HG03442 (cell line): ENCODE measurements at regions not wholly inside any gene's neighbourhood (a gene's known extent, or its start where the extent isn't known, plus 50 kb on each side); places are given as distances from the start of the nearest gene placed in this dataset.
A peak's percentile ranks its signal among the peaks of the same experiment; 100 is the strongest.
"Not testable (repeated sequence)": the region's sequence is repeated elsewhere in the genome, so short reads cannot be mapped to it uniquely, and the experiment has no call there.

ENCODE experiments used
- ATAC-seq: cut with Tn5 transposase; IDR thresholded peaks from one replicate; pipeline ENCODE4 v1.9.1; 2021; ENCODE audit warnings: mild to moderate bottlenecking, moderate library complexity; ENCODE audit not compliant: unreplicated experiment

DNA sequence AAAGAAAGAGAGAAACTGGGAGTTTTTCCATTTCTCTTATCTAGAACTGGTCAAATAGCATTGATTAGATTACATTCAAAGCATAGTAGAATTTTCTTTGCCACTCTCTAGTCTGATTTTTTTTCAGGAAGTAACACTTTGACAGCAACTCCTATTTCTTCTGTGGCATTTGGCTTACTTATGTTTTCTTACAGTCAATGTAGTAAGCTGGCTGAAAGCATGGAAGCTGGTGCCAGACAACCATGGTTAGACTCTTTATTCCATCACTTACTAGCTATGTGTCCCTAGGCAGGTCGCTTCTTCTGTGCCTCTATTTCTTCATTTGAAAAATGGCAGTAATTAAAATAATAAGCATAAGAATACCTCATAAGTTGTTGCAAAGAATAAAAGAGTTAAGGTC lies 54.2 kb upstream of the OPRM1 start:
- no peak for ATAC-seq

- ATAC-seq: no peak
Measured at GRCh38 chr6:153980171-153980570, 58.9 kb upstream of the OPRM1 start.

GRCh38 chr6:153978911-153979548 lies 60.0 kb upstream of the OPRM1 start:
- not testable (repeated sequence) for ATAC-seq

GRCh38 chr6:153976921-153977693 lies 61.9 kb upstream of the OPRM1 start:
- ATAC-seq: peak; percentile 82

DNA sequence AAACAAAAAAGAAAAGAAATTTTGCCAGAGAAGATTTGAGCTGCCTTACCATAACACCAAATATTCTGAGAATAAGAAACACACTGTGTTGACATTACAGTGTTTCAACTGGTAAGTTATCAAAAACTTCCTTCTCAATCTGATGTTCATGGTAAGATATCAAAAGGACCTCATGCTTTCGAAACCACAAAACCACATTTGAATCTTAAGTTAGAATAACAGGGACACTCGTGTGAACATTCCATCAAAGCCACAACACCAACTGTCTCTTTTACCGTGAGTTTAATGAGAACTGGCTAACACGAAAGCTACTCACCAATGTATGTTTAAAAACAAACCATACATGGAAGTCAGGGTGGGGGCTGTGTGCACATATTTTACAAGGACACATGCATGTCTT lies 73.0 kb upstream of the OPRM1 start:
- no peak for ATAC-seq

GRCh38 chr6:153963352-153963751 lies 75.7 kb upstream of the OPRM1 start:
- no peak for ATAC-seq

GRCh38 chr6:153962555-153962954 lies 76.5 kb upstream of the OPRM1 start:
- no peak for ATAC-seq

DNA sequence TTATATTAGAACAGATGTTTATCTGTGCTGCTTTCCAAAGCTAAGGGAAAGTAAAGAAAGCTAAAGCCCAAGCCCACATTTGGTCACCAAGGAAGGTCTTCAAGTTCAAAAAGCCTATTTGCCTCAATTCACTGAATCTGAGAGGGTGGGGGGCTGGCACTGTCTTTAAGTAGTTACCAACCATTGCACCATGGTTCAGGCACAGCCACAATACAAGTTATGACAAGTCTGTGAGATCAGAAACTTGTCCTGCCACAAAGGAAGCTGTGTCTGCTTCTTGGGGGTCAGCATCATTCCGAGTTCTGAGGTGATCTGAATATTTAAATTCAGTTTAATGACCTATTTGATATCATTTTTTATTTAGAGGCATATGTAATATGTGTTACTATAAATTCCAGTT lies 78.3 kb upstream of the OPRM1 start:
- ATAC-seq: no peak

DNA sequence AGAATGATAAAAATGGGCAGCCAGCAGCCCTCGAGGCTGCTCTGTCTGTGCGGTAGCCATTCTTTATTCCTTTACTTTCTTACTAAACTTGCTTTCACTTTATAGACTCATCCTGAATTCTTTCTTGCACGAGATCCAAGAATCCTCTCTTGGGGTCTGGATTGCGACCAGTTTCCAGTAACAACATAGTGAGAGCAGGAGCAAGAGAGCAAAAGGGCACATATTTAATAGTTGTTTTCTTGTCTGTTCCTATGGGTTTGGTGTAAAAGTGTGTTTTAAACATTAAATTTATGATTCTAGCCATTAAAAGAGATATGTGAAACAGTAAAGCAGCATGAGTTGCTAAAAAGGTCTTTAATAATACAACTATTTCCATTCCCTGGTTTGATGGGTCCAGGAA lies 78.8 kb upstream of the OPRM1 start:
- no peak for ATAC-seq

DNA sequence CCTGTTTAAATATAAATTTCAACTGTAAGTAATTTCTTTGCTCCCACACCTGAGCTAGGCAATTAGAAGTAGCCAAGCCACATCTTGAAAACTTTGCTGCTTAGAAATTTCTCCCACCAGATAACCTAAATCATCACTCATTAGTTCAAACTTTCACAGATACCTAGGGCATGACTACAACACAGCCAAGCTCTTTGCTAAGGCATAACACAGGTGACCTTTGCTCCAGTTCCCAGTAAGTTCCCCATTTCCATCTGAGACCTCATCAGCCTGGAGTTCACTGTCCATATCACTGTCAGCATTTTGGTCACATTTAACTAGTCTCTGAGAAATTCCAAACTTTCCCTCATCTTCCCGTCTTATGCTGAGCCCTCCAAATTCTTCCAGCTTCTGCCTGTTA lies 79.8 kb upstream of the OPRM1 start:
- no peak for ATAC-seq

DNA sequence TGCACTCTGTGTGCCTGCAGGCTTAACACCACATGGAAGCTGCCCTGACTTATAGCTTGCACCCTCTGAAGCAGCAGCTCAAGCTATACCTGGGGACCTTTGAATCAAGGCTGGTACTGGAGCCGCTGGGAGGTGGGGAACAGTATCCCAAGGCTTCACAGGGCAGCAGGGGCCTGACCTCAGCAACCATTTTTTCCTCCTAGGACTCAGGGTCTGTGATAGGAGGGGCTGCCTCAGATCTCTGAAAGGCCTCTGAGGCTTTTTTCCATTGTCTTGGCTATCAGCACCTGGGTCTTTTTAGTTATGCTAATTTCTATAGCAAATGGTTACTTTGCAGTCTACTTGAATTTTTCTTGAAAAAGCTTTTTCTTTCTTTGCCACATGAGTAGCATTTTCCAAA lies 80.2 kb upstream of the OPRM1 start:
- no peak for ATAC-seq

DNA sequence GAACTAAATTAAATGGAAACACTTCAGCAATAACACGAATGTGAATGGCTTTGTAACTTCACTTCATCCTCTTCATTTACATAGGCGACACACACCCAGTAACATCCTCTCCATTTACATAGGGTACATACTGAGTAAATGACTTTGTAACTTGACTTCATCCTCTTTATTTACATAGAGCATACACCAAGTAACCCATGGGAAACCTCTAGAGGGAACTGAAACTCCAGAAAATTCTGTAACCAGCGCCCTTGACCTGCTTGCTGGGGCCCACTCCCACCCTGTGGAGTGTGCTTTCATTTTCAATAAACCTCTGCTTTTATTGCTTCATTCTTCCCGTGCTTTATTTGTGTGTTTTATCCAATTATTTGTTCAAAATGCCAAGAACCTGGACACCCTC lies 81.6 kb upstream of the OPRM1 start:
- ATAC-seq: peak; percentile 95

DNA sequence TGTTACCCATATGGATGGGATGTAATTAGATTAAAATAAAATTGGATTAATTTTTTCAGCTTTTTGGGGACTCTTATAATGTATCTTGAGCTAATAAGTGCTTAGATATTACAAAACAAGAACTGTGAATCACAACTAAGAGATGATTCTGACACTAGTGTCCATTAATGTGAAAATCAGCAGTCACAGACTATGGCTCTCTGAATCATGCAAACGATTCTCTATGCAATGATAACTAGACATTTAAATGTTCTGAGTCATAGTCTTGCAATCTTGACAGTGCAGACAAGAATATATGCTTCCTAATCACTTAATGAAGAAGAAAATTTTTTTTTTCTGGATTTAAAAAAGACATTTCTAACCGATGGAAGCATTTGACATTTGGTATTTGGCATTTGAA lies 82.2 kb upstream of the OPRM1 start:
- ATAC-seq: no peak

GRCh38 chr6:153949616-153950015 lies 89.4 kb upstream of the OPRM1 start:
- no peak for ATAC-seq

GRCh38 chr6:153947808-153948447 lies 91.1 kb upstream of the OPRM1 start:
- peak; percentile 66 for ATAC-seq

GRCh38 chr6:153944201-153944600 lies 94.8 kb upstream of the OPRM1 start:
- ATAC-seq: no peak

DNA sequence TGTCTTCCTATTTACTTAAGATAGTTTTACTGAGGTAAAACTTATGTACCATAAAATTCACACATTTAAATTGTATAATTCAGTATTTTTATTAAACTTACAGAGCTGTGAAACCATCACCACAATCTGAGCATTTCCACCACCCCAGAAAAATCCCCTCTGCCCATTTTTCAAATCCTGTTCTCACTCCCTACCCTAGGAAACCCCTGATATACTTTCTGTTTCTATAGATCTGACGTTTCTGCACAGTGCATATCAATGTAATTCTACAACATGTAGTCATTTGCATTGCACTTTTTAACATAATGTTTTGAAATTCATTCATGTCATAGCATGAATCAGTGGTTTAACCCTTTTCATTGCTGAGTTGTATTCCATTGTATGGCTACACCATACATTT lies 96.7 kb upstream of the OPRM1 start:
- peak; percentile 54 for ATAC-seq

GRCh38 chr6:153941768-153942167 lies 97.3 kb upstream of the OPRM1 start:
- no peak for ATAC-seq

DNA sequence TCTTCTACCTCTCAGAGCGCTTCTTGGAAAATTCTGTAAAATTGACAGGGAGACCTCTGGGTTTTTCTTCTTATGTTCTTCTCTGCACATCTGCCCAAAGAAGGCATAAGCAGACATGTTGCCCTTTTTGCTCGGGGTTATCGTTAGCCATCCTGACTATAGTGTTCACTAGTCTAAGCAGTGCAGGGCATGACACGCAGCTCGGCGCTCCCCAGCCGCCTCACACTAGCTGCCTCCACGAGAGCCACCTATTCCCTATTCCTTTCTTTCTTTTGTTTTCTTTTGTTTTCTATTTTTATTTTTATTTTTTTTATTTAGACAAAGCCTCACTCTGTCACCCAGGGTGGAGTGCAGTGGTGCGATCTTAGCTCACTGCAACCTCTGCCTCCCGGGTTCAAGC lies 100.2 kb upstream of the OPRM1 start:
- no peak for ATAC-seq

GRCh38 chr6:153931431-153931830 lies 107.6 kb upstream of the OPRM1 start:
- no peak for ATAC-seq

DNA sequence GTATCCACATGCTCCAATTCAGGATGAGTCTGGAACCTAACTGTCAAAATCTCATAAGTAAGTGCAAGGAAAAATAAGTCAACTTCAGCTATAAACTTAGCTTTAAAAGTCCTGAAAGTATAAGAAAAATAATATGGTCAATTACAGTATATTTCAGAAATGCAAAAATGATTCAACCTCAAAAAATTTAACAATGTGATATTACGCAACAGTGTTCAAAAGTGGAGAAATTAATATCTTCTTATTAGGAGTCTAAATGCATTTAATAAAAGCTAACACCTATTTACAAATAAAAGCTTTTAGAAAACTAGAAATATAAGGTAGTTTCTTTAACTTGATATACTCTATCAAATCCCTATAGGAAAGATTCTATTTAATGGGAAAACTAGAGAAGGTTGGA lies 111.2 kb upstream of the OPRM1 start:
- no peak for ATAC-seq

GRCh38 chr6:153898360-153899059 lies 140.5 kb upstream of the OPRM1 start:
- no peak for ATAC-seq
